H1 (cell line): ENCODE measurements at regions not wholly inside any gene's neighbourhood (a gene's known extent, or its start where the extent isn't known, plus 50 kb on each side); places are given as distances from the start of the nearest gene placed in this dataset.

ENCODE experiments used
- CTCF ChIA-PET: fragments of 300-600 bp; sonication (Branson Sonifier 250); formaldehyde crosslinking; loops from one replicate; lab custom pipeline; 2021; ENCODE audit not compliant: partially characterized antibody; lab: Charles Lee
- POLR2A ChIA-PET: fragments of 300-600 bp; sonication (Branson Sonifier 250); formaldehyde crosslinking; loops from one replicate; lab custom pipeline; 2021; ENCODE audit warnings: inconsistent platforms; ENCODE audit not compliant: partially characterized antibody; lab: Charles Lee
- DNase-seq, 2 experiments: peaks; one replicate each; pipeline versions ENCODE4 v3.0.0 to v3.0.0-alpha.2; 2010 to 2022; ENCODE audit warnings: low spot score in 2 of 2, low read depth in 1 of 2, mixed read lengths in 1 of 2
- FAIRE-seq: peaks from 2 replicates; lab custom pipeline; 2011; peaks lifted over from hg19 to GRCh38; lab: Jason Lieb, UNC
- H2AFZ ChIP-seq: 2 replicates; pipeline ENCODE4 v1.8.1; 2012; ENCODE audit warnings: low read length, inconsistent platforms
- H2AK5ac ChIP-seq: 2 replicates; pipeline ENCODE4 v1.6.1; 2013; ENCODE audit warnings: low read depth, low read length
- H2BK120ac ChIP-seq: replicated peaks from 2 replicates; pipeline ENCODE3; 2013; ENCODE audit warnings: low read depth, low read length, inconsistent platforms
- H2BK12ac ChIP-seq: 2 replicates; pipeline ENCODE4 v1.6.1; 2013; ENCODE audit warnings: low read depth, low read length
- H2BK15ac ChIP-seq: 2 replicates; pipeline ENCODE4 v1.6.1; 2013; ENCODE audit warnings: low read length
- H2BK20ac ChIP-seq: 2 replicates; pipeline ENCODE4 v1.6.1; 2013; ENCODE audit warnings: low read length
- H2BK5ac ChIP-seq: 2 replicates; pipeline ENCODE4 v1.6.1; 2013; ENCODE audit warnings: low read depth, low read length
- H3K14ac ChIP-seq: 2 replicates; pipeline ENCODE4 v1.6.1; 2013; ENCODE audit warnings: inconsistent platforms; ENCODE audit not compliant: insufficient read length
- H3K18ac ChIP-seq: 2 replicates; pipeline ENCODE4 v1.6.1; 2013; ENCODE audit warnings: low read length; ENCODE audit errors: extremely low read depth
- H3K23ac ChIP-seq: 2 replicates; pipeline ENCODE4 v1.6.1; 2013; ENCODE audit warnings: inconsistent platforms; ENCODE audit not compliant: insufficient read length
- H3K23me2 ChIP-seq: 2 replicates; pipeline ENCODE4 v1.6.1; 2013; ENCODE audit warnings: low read depth, low read length
- H3K27ac ChIP-seq: 2 replicates; pipeline ENCODE4 v1.6.1; 2011; ENCODE audit warnings: low read depth, low read length, inconsistent platforms
- H3K27me3 ChIP-seq, 4 experiments: replicated peaks in 1 of 4; 1 replicate in 1 of 4; 2 replicates in 3 of 4; pipeline versions ENCODE4 v1.6.1 to v1.8.1; 2011 to 2013; ENCODE audit warnings: low read length in 3 of 4, mild to moderate bottlenecking in 3 of 4, inconsistent platforms in 2 of 4, mixed read lengths in 2 of 4, moderate library complexity in 1 of 4; ENCODE audit not compliant: control insufficient read depth in 3 of 4, insufficient read depth in 3 of 4; ENCODE audit errors: extremely low read depth in 1 of 4
- H3K36me3 ChIP-seq, 4 experiments: 2 replicates each; pipeline versions ENCODE4 v1.6.1 to v1.8.1; 2011 to 2013; ENCODE audit warnings: mild to moderate bottlenecking in 4 of 4, low read length in 3 of 4, moderate library complexity in 2 of 4, control low read depth in 1 of 4, inconsistent platforms in 1 of 4; ENCODE audit not compliant: insufficient read depth in 4 of 4, control insufficient read depth in 2 of 4
- H3K4ac ChIP-seq: replicated peaks from 2 replicates; pipeline ENCODE3; 2013; ENCODE audit warnings: low read length, low read depth, mixed read lengths, inconsistent platforms; ENCODE audit not compliant: insufficient read length
- H3K4me1 ChIP-seq, 4 experiments: replicated peaks in 1 of 4; 1 replicate in 1 of 4; 2 replicates in 3 of 4; pipeline versions ENCODE4 v1.6.1 to v1.8.1; 2011 to 2013; ENCODE audit warnings: low read length in 3 of 4, inconsistent platforms in 2 of 4, mixed read lengths in 1 of 4; ENCODE audit not compliant: insufficient read depth in 4 of 4, control insufficient read depth in 3 of 4
- H3K4me2 ChIP-seq, 2 experiments: 2 replicates each; pipeline versions ENCODE4 v1.6.1 to v1.8.1; 2011 to 2013; ENCODE audit warnings: low read depth in 2 of 2, low read length in 2 of 2, control low read depth in 1 of 2, inconsistent platforms in 1 of 2, mild to moderate bottlenecking in 1 of 2; ENCODE audit not compliant: insufficient read depth in 1 of 2
- H3K4me3 ChIP-seq, 4 experiments: fragments of 200-600, 300-600 bp in 1 of 4; sonication (generic), shearing (Covaris generic), sonication (Bioruptor Twin) in 1 of 4; 2 replicates each; pipeline versions ENCODE4 v1.5.1 to v1.8.1; 2011 to 2016; ENCODE audit warnings: low read length in 4 of 4, low read depth in 3 of 4, control low read depth in 2 of 4, inconsistent platforms in 2 of 4, mild to moderate bottlenecking in 2 of 4, mixed read lengths in 1 of 4, moderate library complexity in 1 of 4; ENCODE audit not compliant: insufficient read depth in 2 of 4; ENCODE audit errors: extremely low read depth in 1 of 4
- H3K56ac ChIP-seq: replicated peaks from 2 replicates; pipeline ENCODE3; 2013; ENCODE audit warnings: low read depth, mild to moderate bottlenecking, mixed read lengths, low read length, inconsistent platforms; ENCODE audit not compliant: insufficient read length
- H3K79me1 ChIP-seq: 2 replicates; pipeline ENCODE4 v1.6.1; 2013; ENCODE audit warnings: low read depth, low read length, control low read depth
- H3K79me2 ChIP-seq, 2 experiments: 2 replicates each; pipeline versions ENCODE4 v1.6.1 to v1.8.1; 2012 to 2013; ENCODE audit warnings: low read length in 2 of 2, mild to moderate bottlenecking in 2 of 2, inconsistent platforms in 1 of 2; ENCODE audit not compliant: insufficient read depth in 2 of 2, control insufficient read depth in 1 of 2
- H3K9ac ChIP-seq, 4 experiments: replicated peaks in 1 of 4; 1 replicate in 1 of 4; 2 replicates in 3 of 4; pipeline versions ENCODE4 v1.6.1 to v1.8.1; 2011 to 2013; ENCODE audit warnings: low read depth in 3 of 4, low read length in 3 of 4, control low read depth in 2 of 4, mild to moderate bottlenecking in 2 of 4, moderate library complexity in 2 of 4, inconsistent platforms in 1 of 4; ENCODE audit errors: extremely low read depth in 1 of 4
- H3K9me3 ChIP-seq, 2 experiments: 2 replicates each; pipeline versions ENCODE4 v1.6.1 to v1.8.1; 2012 to 2013; ENCODE audit warnings: mild to moderate bottlenecking in 2 of 2, moderate library complexity in 2 of 2, control low read depth in 1 of 2, inconsistent platforms in 1 of 2, low read depth in 1 of 2, low read length in 1 of 2, mixed read lengths in 1 of 2; ENCODE audit not compliant: insufficient read depth in 2 of 2
- H4K20me1 ChIP-seq, 2 experiments: replicated peaks in 1 of 2; 2 replicates each; pipeline versions ENCODE3 to v1.8.1; 2011 to 2013; ENCODE audit warnings: inconsistent platforms in 2 of 2, low read length in 2 of 2, mild to moderate bottlenecking in 1 of 2; ENCODE audit not compliant: insufficient read depth in 2 of 2, control insufficient read depth in 1 of 2
- H4K5ac ChIP-seq: 2 replicates; pipeline ENCODE4 v1.6.1; 2013; ENCODE audit warnings: low read length, low read depth, mixed read lengths, inconsistent platforms; ENCODE audit not compliant: insufficient read length
- H4K8ac ChIP-seq: 2 replicates; pipeline ENCODE4 v1.8.0; 2013; ENCODE audit warnings: mild to moderate bottlenecking, moderate library complexity, low read length, inconsistent platforms; ENCODE audit not compliant: insufficient read depth; ENCODE audit errors: extremely low read depth
- H4K91ac ChIP-seq: replicated peaks from 2 replicates; pipeline ENCODE3; 2013; ENCODE audit warnings: low read length, mixed read lengths, inconsistent platforms; ENCODE audit not compliant: insufficient read length
- FOSL1 ChIP-seq: IDR thresholded peaks from 2 replicates; pipeline ENCODE4 v1.6.1; 2011; ENCODE audit warnings: mild to moderate bottlenecking, low read depth, low read length, moderate library complexity; ENCODE audit not compliant: insufficient read depth
- SAP30 ChIP-seq: fragments of 300-600 bp; sonication (generic); IDR thresholded peaks from 2 replicates; pipeline ENCODE4 v1.7.1; 2012; ENCODE audit warnings: low read length, moderate library complexity, mild to moderate bottlenecking, inconsistent platforms; ENCODE audit not compliant: insufficient read depth, insufficient replicate concordance
- TAF1 ChIP-seq: IDR thresholded peaks from 2 replicates; pipeline ENCODE4 v1.6.1; 2011; ENCODE audit warnings: mild to moderate bottlenecking, low read depth, low read length
- TCF12 ChIP-seq: IDR thresholded peaks from 2 replicates; pipeline ENCODE4 v1.6.1; 2011; ENCODE audit warnings: low read depth, mild to moderate bottlenecking, low read length
- WGBS, 2 experiments: shearing (Covaris generic) in 1 of 2; methylation state at CpG; one replicate each; pipeline versions ENCODE4 v1.1.6 to v1.1.7; 2013 to 2015; ENCODE audit warnings: low lambda C conversion rate in 2 of 2, mixed read lengths in 2 of 2, inconsistent platforms in 1 of 2, low coverage in 1 of 2, missing lambda C conversion rate in 1 of 2; ENCODE audit not compliant: insufficient replicate concordance in 2 of 2, insufficient coverage in 1 of 2, insufficient read length in 1 of 2; ENCODE audit errors: extremely low coverage in 1 of 2, missing lambda C conversion rate in 1 of 2; 5-methylcytosine and 5-hydroxymethylcytosine counted together

DNA sequence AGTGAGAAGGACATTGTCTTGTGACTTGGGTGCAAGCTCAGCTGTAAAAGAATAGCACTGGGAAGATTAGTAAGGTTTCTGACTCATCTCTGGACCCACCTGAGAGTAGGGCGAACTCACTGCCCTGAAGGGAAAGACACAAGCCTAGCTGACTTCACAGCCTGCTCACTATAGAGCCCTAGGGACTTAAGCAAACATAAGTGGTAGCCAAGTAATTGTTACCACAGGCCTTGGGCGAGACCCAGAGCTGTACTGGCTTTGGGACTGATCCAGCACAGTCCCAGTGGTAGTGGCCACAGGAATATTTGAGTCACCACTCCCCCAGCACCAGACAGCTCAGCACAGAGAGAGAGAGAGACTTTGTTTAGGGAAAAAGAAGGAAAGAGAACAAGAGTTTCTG lies 429.9 kb downstream of the TBL1XR1 start:
- Histone ChIP-seq H3K4me3 (no peak overlapping the region), H3K79me2 (no peaks in the 10 kb centered on the region), H4K91ac (no peak overlapping the region), H3K4me2 (no peak overlapping the region), H3K56ac (no peak overlapping the region), H3K79me1 (no peaks in the 10 kb centered on the region), H3K27me3 (no peaks in the 10 kb centered on the region), H3K23ac (no peak overlapping the region), H2AFZ (no peak overlapping the region), H4K8ac (no peak overlapping the region), H3K14ac (no peak overlapping the region), H2BK120ac (no peak overlapping the region), H2BK5ac (no peak overlapping the region), H3K36me3 (no peaks in the 10 kb centered on the region), H3K4ac (no peak overlapping the region), H3K23me2 (no peaks in the 10 kb centered on the region), H2BK15ac (no peak overlapping the region), H3K18ac (no peak overlapping the region), H4K20me1 (no peaks in the 10 kb centered on the region), H2BK12ac (no peak overlapping the region), H4K5ac (no peak overlapping the region), H2AK5ac (no peak overlapping the region), H3K9me3 (no peaks in the 10 kb centered on the region; a peak in 1 of 4 replicates), H3K4me1 (no peaks in the 10 kb centered on the region), H3K9ac (no peak overlapping the region), H2BK20ac (no peak overlapping the region), H3K27ac (no peak overlapping the region)
- no peak for FAIRE-seq
- TF ChIP-seq TCF12 (no peak), FOSL1 (no peak), TAF1 (no peak), SAP30 (no peak)
- no peak for DNase-seq
- 85% methylated on average over 2 of the region's 2 CpGs; no CpG with 5 or more reads in 1 of the 2 experiments for WGBS, 2 experiments
- ChIA-PET CTCF (interaction anchor here (0.6 to 1.3 kb wide), 2 partner anchors 17 to 170 kb away, joined by 3 to 4 read pairs; no protein-coding TSS in a partner anchor), POLR2A (no interaction called here)
